ENCODE measurements at regions not wholly inside any gene's neighbourhood (a gene's known extent, or its start where the extent isn't known, plus 50 kb on each side); places are given as distances from the start of the nearest gene placed in this dataset.
"Not testable (repeated sequence)": the region's sequence is repeated elsewhere in the genome, so short reads cannot be mapped to it uniquely, and the experiment has no call there.

- DNase-seq (ENCODE audit: low read depth in 4 of 4, low spot score in 2 of 4) = not testable (repeated sequence)
These were observed 145.9 kb upstream of the KRR1 start for GRCh38 chr12:75657354-75657753.

GRCh38 chr12:75656648-75657047 lies 145.2 kb upstream of the KRR1 start:
- DNase-seq (ENCODE audit: low read depth in 4 of 4, low spot score in 2 of 4) = no peak

GRCh38 chr12:75656210-75656609 lies 144.8 kb upstream of the KRR1 start:
- DNase-seq (ENCODE audit: low read depth in 4 of 4, low spot score in 2 of 4) = no peak

GRCh38 chr12:75655315-75655806 lies 144.0 kb upstream of the KRR1 start:
- DNase-seq (ENCODE audit: low read depth in 4 of 4, low spot score in 2 of 4) = no peak

GRCh38 chr12:75651342-75651695 lies 139.9 kb upstream of the KRR1 start:
- DNase-seq (ENCODE audit: low read depth in 4 of 4, low spot score in 2 of 4) = no peak

- no peak for DNase-seq (ENCODE audit: low read depth in 4 of 4, low spot score in 2 of 4)
These were observed 139.4 kb upstream of the KRR1 start for GRCh38 chr12:75650595-75651341.

GRCh38 chr12:75650100-75650499 lies 138.7 kb upstream of the KRR1 start:
- no peak for DNase-seq (ENCODE audit: low read depth in 4 of 4, low spot score in 2 of 4)

- no peak for DNase-seq (ENCODE audit: low read depth in 4 of 4, low spot score in 2 of 4)
These were observed 137.4 kb upstream of the KRR1 start for GRCh38 chr12:75648856-75649255.

- DNase-seq (ENCODE audit: low read depth in 4 of 4, low spot score in 2 of 4) = no peak
These were observed 135.2 kb upstream of the KRR1 start for GRCh38 chr12:75646329-75647210.

GRCh38 chr12:75644472-75645072 lies 133.2 kb upstream of the KRR1 start:
- no peak for DNase-seq (ENCODE audit: low read depth in 4 of 4, low spot score in 2 of 4)

GRCh38 chr12:75643119-75643518 lies 131.7 kb upstream of the KRR1 start:
- DNase-seq (ENCODE audit: low read depth in 4 of 4, low spot score in 2 of 4) = not testable (repeated sequence)

GRCh38 chr12:75642226-75642625 lies 130.8 kb upstream of the KRR1 start:
- DNase-seq (ENCODE audit: low read depth in 4 of 4, low spot score in 2 of 4) = no peak

GRCh38 chr12:75641031-75641780 lies 129.8 kb upstream of the KRR1 start:
- DNase-seq (ENCODE audit: low read depth in 4 of 4, low spot score in 2 of 4) = no peak

- no peak for DNase-seq (ENCODE audit: low read depth in 4 of 4, low spot score in 2 of 4)
These were observed 127.4 kb upstream of the KRR1 start for GRCh38 chr12:75638792-75639191.

GRCh38 chr12:75636607-75637006 lies 125.2 kb upstream of the KRR1 start:
- DNase-seq (ENCODE audit: low read depth in 4 of 4, low spot score in 2 of 4) = no peak

GRCh38 chr12:75635606-75636444 lies 124.4 kb upstream of the KRR1 start:
- no peak for DNase-seq (ENCODE audit: low read depth in 4 of 4, low spot score in 2 of 4)

GRCh38 chr12:75634244-75635222 lies 123.1 kb upstream of the KRR1 start:
- no peak for DNase-seq (ENCODE audit: low read depth in 4 of 4, low spot score in 2 of 4)

- DNase-seq (ENCODE audit: low read depth in 4 of 4, low spot score in 2 of 4) = no peak
These were observed 122.4 kb upstream of the KRR1 start for GRCh38 chr12:75633789-75634188.

GRCh38 chr12:75632442-75632841 lies 121.0 kb upstream of the KRR1 start:
- no peak for DNase-seq (ENCODE audit: low read depth in 4 of 4, low spot score in 2 of 4)

Measured in left renal cortex interstitium (tissue), 4 donors.